ENCODE measurements at regions not wholly inside any gene's neighbourhood (a gene's known extent, or its start where the extent isn't known, plus 50 kb on each side); places are given as distances from the start of the nearest gene placed in this dataset.
A peak's percentile ranks its signal among the peaks of the same experiment; 100 is the strongest.
"Not testable (repeated sequence)": the region's sequence is repeated elsewhere in the genome, so short reads cannot be mapped to it uniquely, and the experiment has no call there.

GRCh38 chr1:238343852-238344251 is 453.1 kb upstream of the ZP4 start:
- DNase-seq: no peak

GRCh38 chr1:238341395-238341794 is 450.7 kb upstream of the ZP4 start:
- no peak for DNase-seq

- no peak for DNase-seq
Observed at GRCh38 chr1:238340989-238341388, 450.3 kb upstream of the ZP4 start.

GRCh38 chr1:238336531-238336930 is 445.8 kb upstream of the ZP4 start:
- DNase-seq: no peak

- DNase-seq: no peak
Observed at GRCh38 chr1:238334170-238334569, 443.4 kb upstream of the ZP4 start.

- DNase-seq: no peak
Observed at GRCh38 chr1:238331557-238331956, 440.8 kb upstream of the ZP4 start.

- no peak for DNase-seq
Observed at GRCh38 chr1:238329671-238330070, 438.9 kb upstream of the ZP4 start.

GRCh38 chr1:238327033-238327432 is 436.3 kb upstream of the ZP4 start:
- DNase-seq: not testable (repeated sequence)

- not testable (repeated sequence) for DNase-seq
Observed at GRCh38 chr1:238326479-238326878, 435.8 kb upstream of the ZP4 start.

- no peak for DNase-seq
Observed at GRCh38 chr1:238324211-238324864, 433.6 kb upstream of the ZP4 start.

- no peak for DNase-seq
Observed at GRCh38 chr1:238323490-238323889, 432.8 kb upstream of the ZP4 start.

- no peak for DNase-seq
Observed at GRCh38 chr1:238319957-238320356, 429.2 kb upstream of the ZP4 start.

- DNase-seq: no peak
Observed at GRCh38 chr1:238318294-238319110, 427.8 kb upstream of the ZP4 start.

- no peak for DNase-seq
Observed at GRCh38 chr1:238312969-238313368, 422.2 kb upstream of the ZP4 start.

GRCh38 chr1:238306411-238306810 is 415.7 kb upstream of the ZP4 start:
- DNase-seq: no peak

- DNase-seq: no peak
Observed at GRCh38 chr1:238302646-238303045, 411.9 kb upstream of the ZP4 start.

- no peak for DNase-seq
Observed at GRCh38 chr1:238296371-238296770, 405.6 kb upstream of the ZP4 start.

GRCh38 chr1:238293075-238293474 is 402.4 kb upstream of the ZP4 start:
- DNase-seq: no peak

- peak; percentile 16 for DNase-seq
Observed at GRCh38 chr1:238281418-238281817, 390.7 kb upstream of the ZP4 start.

GRCh38 chr1:238279694-238280380 is 389.1 kb upstream of the ZP4 start:
- DNase-seq: no peak

GRCh38 chr1:238272145-238272544 is 381.4 kb upstream of the ZP4 start:
- no peak for DNase-seq

GRCh38 chr1:238265866-238266265 is 375.1 kb upstream of the ZP4 start:
- DNase-seq: no peak

- no peak for DNase-seq
Observed at GRCh38 chr1:238264951-238265350, 374.2 kb upstream of the ZP4 start.

GRCh38 chr1:238258510-238258909 is 367.8 kb upstream of the ZP4 start:
- DNase-seq: no peak

All from fibroblast of skin of back (primary cell).